OCI-LY3 (cell line): ENCODE measurements at regions not wholly inside any gene's neighbourhood (a gene's known extent, or its start where the extent isn't known, plus 50 kb on each side); places are given as distances from the start of the nearest gene placed in this dataset.

Experiments
- CTCF ChIP-seq: fragments of 200-600, 300-600 bp; sonication (generic); IDR thresholded peaks from 2 replicates; pipeline ENCODE4 v1.5.1; 2014; ENCODE audit warnings: antibody characterized with exemption, low read length, low read depth
- EZH2phosphoT487 ChIP-seq: fragments of 200-600 bp; shearing (Covaris generic); IDR thresholded peaks from 2 replicates; pipeline ENCODE4 v1.6.1; 2018; ENCODE audit warnings: antibody characterized with exemption, mixed run types, low read depth

- no peak for TF ChIP-seq CTCF
- no peak for TF ChIP-seq EZH2phosphoT487
These were observed 166.1 kb upstream of the TEX13C start for GRCh38 chrX:125153621-125154020.
